PC-3 (cell line): ENCODE measurements at regions not wholly inside any gene's neighbourhood (a gene's known extent, or its start where the extent isn't known, plus 50 kb on each side); places are given as distances from the start of the nearest gene placed in this dataset.

Experiments
- EZH2phosphoT487 ChIP-seq: fragments of 300-600 bp; sonication (generic); IDR thresholded peaks from 2 replicates; pipeline ENCODE4 v1.6.1; 2018; ENCODE audit warnings: mild to moderate bottlenecking, antibody characterized with exemption, low read length, borderline replicate concordance
- TF ChIP-seq, protein P1 (sequence below): fragments of 300-600 bp; sonication (generic); conservative IDR thresholded peaks from 2 replicates; pipeline ENCODE4 v1.5.1; 2017; ENCODE audit warnings: antibody characterized with exemption, low read depth, mild to moderate bottlenecking, low read length

- TF ChIP-seq, protein P1, sequence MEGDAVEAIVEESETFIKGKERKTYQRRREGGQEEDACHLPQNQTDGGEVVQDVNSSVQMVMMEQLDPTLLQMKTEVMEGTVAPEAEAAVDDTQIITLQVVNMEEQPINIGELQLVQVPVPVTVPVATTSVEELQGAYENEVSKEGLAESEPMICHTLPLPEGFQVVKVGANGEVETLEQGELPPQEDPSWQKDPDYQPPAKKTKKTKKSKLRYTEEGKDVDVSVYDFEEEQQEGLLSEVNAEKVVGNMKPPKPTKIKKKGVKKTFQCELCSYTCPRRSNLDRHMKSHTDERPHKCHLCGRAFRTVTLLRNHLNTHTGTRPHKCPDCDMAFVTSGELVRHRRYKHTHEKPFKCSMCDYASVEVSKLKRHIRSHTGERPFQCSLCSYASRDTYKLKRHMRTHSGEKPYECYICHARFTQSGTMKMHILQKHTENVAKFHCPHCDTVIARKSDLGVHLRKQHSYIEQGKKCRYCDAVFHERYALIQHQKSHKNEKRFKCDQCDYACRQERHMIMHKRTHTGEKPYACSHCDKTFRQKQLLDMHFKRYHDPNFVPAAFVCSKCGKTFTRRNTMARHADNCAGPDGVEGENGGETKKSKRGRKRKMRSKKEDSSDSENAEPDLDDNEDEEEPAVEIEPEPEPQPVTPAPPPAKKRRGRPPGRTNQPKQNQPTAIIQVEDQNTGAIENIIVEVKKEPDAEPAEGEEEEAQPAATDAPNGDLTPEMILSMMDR = no peak
- no peak for TF ChIP-seq EZH2phosphoT487
These were observed 226.0 kb upstream of the SLC35G4 start for GRCh38 chr18:11383381-11383780.
